ENCODE measurements at regions not wholly inside any gene's neighbourhood (a gene's known extent, or its start where the extent isn't known, plus 50 kb on each side); places are given as distances from the start of the nearest gene placed in this dataset.

GRCh38 chr4:20341134-20341738 is 89.5 kb downstream of the SLIT2 start:
- TF ChIP-seq CTCF (conservative IDR thresholded peaks at IDR 0.05; ENCODE audit: low read depth, low read length) (no peak), RAD21 (IDR thresholded peaks at IDR 0.05; ENCODE audit: low read length) (no peak), POLR2A (IDR thresholded peaks at IDR 0.05; ENCODE audit: low read depth, low read length) (no peak), MAFK (IDR thresholded peaks at IDR 0.05; ENCODE audit: low read depth, low read length) (no peak), MAZ (IDR thresholded peaks at IDR 0.05; ENCODE audit: borderline replicate concordance, low read depth, low read length) (no peak), BHLHE40 (IDR thresholded peaks at IDR 0.05; ENCODE audit: low read depth, low read length) (no peak), ELK1 (IDR thresholded peaks at IDR 0.05; ENCODE audit: borderline replicate concordance, low read depth, low read length) (no peak), MXI1 (IDR thresholded peaks at IDR 0.05; ENCODE audit: borderline replicate concordance, low read depth, low read length) (no peak), SMC3 (IDR thresholded peaks at IDR 0.05; ENCODE audit: low read depth, low read length) (no peak), CEBPB (IDR thresholded peaks at IDR 0.05; ENCODE audit: low read depth, low read length) (no peak)
